Testis (tissue), 2 donors: ENCODE measurements at regions not wholly inside any gene's neighbourhood (a gene's known extent, or its start where the extent isn't known, plus 50 kb on each side); places are given as distances from the start of the nearest gene placed in this dataset.

Experiments
- POLR2A ChIP-seq: fragments of 450-650 bp; IDR thresholded peaks from one replicate; pipeline ENCODE4 v1.6.1; 2017; ENCODE audit warnings: antibody characterized with exemption, mild to moderate bottlenecking, moderate library complexity
- TF ChIP-seq, protein P1 (sequence below), 3 experiments: fragments of 450-650 bp in 2 of 3; fragments of 200-600 bp in 1 of 3; sonication (generic) in 1 of 3; IDR thresholded peaks; one replicate each; pipeline ENCODE4 v1.5.1; 2016 to 2019; ENCODE audit warnings: antibody characterized with exemption in 3 of 3, mild to moderate bottlenecking in 2 of 3, moderate library complexity in 1 of 3

GRCh38 chr20:39607141-39607540 is 645.0 kb downstream of the DHX35 start:
- TF ChIP-seq, protein P1, sequence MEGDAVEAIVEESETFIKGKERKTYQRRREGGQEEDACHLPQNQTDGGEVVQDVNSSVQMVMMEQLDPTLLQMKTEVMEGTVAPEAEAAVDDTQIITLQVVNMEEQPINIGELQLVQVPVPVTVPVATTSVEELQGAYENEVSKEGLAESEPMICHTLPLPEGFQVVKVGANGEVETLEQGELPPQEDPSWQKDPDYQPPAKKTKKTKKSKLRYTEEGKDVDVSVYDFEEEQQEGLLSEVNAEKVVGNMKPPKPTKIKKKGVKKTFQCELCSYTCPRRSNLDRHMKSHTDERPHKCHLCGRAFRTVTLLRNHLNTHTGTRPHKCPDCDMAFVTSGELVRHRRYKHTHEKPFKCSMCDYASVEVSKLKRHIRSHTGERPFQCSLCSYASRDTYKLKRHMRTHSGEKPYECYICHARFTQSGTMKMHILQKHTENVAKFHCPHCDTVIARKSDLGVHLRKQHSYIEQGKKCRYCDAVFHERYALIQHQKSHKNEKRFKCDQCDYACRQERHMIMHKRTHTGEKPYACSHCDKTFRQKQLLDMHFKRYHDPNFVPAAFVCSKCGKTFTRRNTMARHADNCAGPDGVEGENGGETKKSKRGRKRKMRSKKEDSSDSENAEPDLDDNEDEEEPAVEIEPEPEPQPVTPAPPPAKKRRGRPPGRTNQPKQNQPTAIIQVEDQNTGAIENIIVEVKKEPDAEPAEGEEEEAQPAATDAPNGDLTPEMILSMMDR (IDR thresholded peaks at IDR 0.05), result no peak
- no peak for TF ChIP-seq POLR2A
